Left lung (tissue), 4 donors: ENCODE measurements at regions not wholly inside any gene's neighbourhood (a gene's known extent, or its start where the extent isn't known, plus 50 kb on each side); places are given as distances from the start of the nearest gene placed in this dataset.

Experiments used
- ATAC-seq: fragments of 200-7000 bp; cut with Tn5 transposase; one replicate; pipeline ENCODE4 v1.9.1; 2020; ENCODE audit warnings: moderate library complexity
- DNase-seq, 4 donors: peaks; one replicate each; pipeline ENCODE4 v3.0.0-alpha.2; 2013 to 2020
- H3K27ac ChIP-seq, 2 donors: fragments of 200-600 bp; sonication (generic) in 1 of 2; one replicate each; pipeline versions ENCODE4 v1.5.0 to v1.8.0; 2020 to 2021
- H3K27me3 ChIP-seq, 2 donors: fragments of 200-600 bp; sonication (generic) in 1 of 2; one replicate each; pipeline versions ENCODE4 v1.5.0 to v1.8.0; 2020 to 2021
- H3K36me3 ChIP-seq, 2 donors: fragments of 200-600 bp; sonication (generic) in 1 of 2; one replicate each; pipeline versions ENCODE4 v1.5.0 to v1.8.0; 2020 to 2021
- H3K4me1 ChIP-seq, 2 donors: fragments of 200-600 bp; one replicate each; pipeline ENCODE4 v1.8.0; 2021
- H3K4me3 ChIP-seq, 2 donors: fragments of 200-600 bp; sonication (generic) in 1 of 2; one replicate each; pipeline versions ENCODE4 v1.5.0 to v1.8.0; 2020 to 2021; ENCODE audit warnings: mild to moderate bottlenecking in 1 of 2
- H3K9me3 ChIP-seq, 2 donors: fragments of 200-600 bp; sonication (generic) in 1 of 2; one replicate each; pipeline versions ENCODE4 v1.5.0 to v1.8.0; 2020 to 2021
- CTCF ChIP-seq, 2 donors: fragments of 200-600 bp; sonication (generic) in 1 of 2; IDR thresholded peaks; one replicate each; pipeline versions ENCODE4 v1.5.0 to v1.8.0; 2021; ENCODE audit warnings: antibody characterized with exemption in 2 of 2
- intact Hi-C, 2 donors: fragments of 100-400 bp; cut with DNase I; formaldehyde crosslinking; loops; one replicate each; pipeline versions ENCODE4 v1.11.2 to v1.14.2; 2022
- donor health status: DM: no; HTN: yes; CAD: no.
- donor health status: DM: no; HTN: no; CAD: no.

- intact Hi-C loops, result no loop called here
- Histone ChIP-seq H3K36me3 (no peaks in the 10 kb centered on the region), H3K4me1 (no peaks in the 10 kb centered on the region), H3K27me3 (no peaks in the 10 kb centered on the region), H3K4me3 (no peak overlapping the region), H3K9me3 (peaks cover 0 to 29% of the 10 kb centered on the region in 2 donors), H3K27ac (no peak overlapping the region)
- ATAC-seq (no peak), DNase-seq (no peak)
- no peak for TF ChIP-seq CTCF (IDR thresholded peaks at IDR 0.05)
Measured at GRCh38 chr5:27969157-27969556, 930.8 kb upstream of the CDH9 start.

- TF ChIP-seq CTCF (IDR thresholded peaks at IDR 0.05), result no peak
- no peak for ATAC-seq
- Histone ChIP-seq H3K9me3 (peaks cover 0 to 36% of the 10 kb centered on the region in 2 donors), H3K4me1 (no peaks in the 10 kb centered on the region), H3K27me3 (no peaks in the 10 kb centered on the region), H3K36me3 (no peaks in the 10 kb centered on the region), H3K4me3 (no peak overlapping the region), H3K27ac (no peak overlapping the region)
- intact Hi-C loops, result no loop called here
- no peak for DNase-seq
Measured at GRCh38 chr5:27963050-27963783, 924.8 kb upstream of the CDH9 start.

- Histone ChIP-seq H3K9me3 (peaks cover 0 to 41% of the 10 kb centered on the region in 2 donors), H3K4me1 (no peaks in the 10 kb centered on the region), H3K27ac (no peak overlapping the region), H3K27me3 (no peaks in the 10 kb centered on the region), H3K36me3 (no peaks in the 10 kb centered on the region), H3K4me3 (no peak overlapping the region)
- TF ChIP-seq CTCF (IDR thresholded peaks at IDR 0.05), result no peak
- intact Hi-C loops, result no loop called here
- ATAC-seq, result no peak
- no peak for DNase-seq
Measured at GRCh38 chr5:27962198-27962597, 923.8 kb upstream of the CDH9 start.

- Histone ChIP-seq H3K27me3 (no peaks in the 10 kb centered on the region), H3K4me1 (no peaks in the 10 kb centered on the region), H3K9me3 (no peaks in the 10 kb centered on the region), H3K4me3 (no peak overlapping the region), H3K36me3 (no peaks in the 10 kb centered on the region), H3K27ac (no peak overlapping the region)
- intact Hi-C loops, result no loop called here
- no peak for TF ChIP-seq CTCF (IDR thresholded peaks at IDR 0.05)
- no peak for DNase-seq
- no peak for ATAC-seq
Measured at GRCh38 chr5:27947088-27947487, 908.7 kb upstream of the CDH9 start.

GRCh38 chr5:27944471-27944870, 906.1 kb upstream of the CDH9 start:
- no peak overlapping the region for H3K4me3 ChIP-seq
- no peak for TF ChIP-seq CTCF (IDR thresholded peaks at IDR 0.05)
- H3K9me3 ChIP-seq, result no peaks in the 10 kb centered on the region
- no peak for ATAC-seq
- no peaks in the 10 kb centered on the region for H3K36me3 ChIP-seq
- H3K4me1 ChIP-seq, result no peaks in the 10 kb centered on the region
- H3K27ac ChIP-seq, result no peak overlapping the region
- DNase-seq, result no peak
- intact Hi-C loops, result no loop called here
- no peaks in the 10 kb centered on the region for H3K27me3 ChIP-seq
